ACC112 (cell line): ENCODE measurements at regions not wholly inside any gene's neighbourhood (a gene's known extent, or its start where the extent isn't known, plus 50 kb on each side); places are given as distances from the start of the nearest gene placed in this dataset.

Source experiments
- H2AFZ ChIP-seq: fragments of 200-600 bp; sonication (generic); one replicate; pipeline ENCODE4 v1.6.0; 2017; ENCODE audit warnings: antibody characterized with exemption, low read length; ENCODE audit not compliant: unreplicated experiment
- H3K27ac ChIP-seq: fragments of 200-600 bp; sonication (generic); 2 replicates; pipeline ENCODE4 v1.5.1; 2014; ENCODE audit warnings: low read depth, mild to moderate bottlenecking, antibody characterized with exemption, low read length, moderate library complexity
- H3K27me3 ChIP-seq: fragments of 200-600 bp; sonication (generic); 2 replicates; pipeline ENCODE4 v1.6.1; 2014; ENCODE audit warnings: mild to moderate bottlenecking, antibody characterized with exemption, low read length, moderate library complexity, mixed read lengths; ENCODE audit not compliant: insufficient read depth
- H3K36me3 ChIP-seq: fragments of 200-600 bp; sonication (generic); 2 replicates; pipeline ENCODE4 v1.6.1; 2016; ENCODE audit warnings: mild to moderate bottlenecking, antibody characterized with exemption, low read length, moderate library complexity, mixed read lengths; ENCODE audit not compliant: insufficient read depth
- H3K4me1 ChIP-seq: fragments of 200-600 bp; sonication (generic); one replicate; pipeline ENCODE4 v1.6.1; 2016; ENCODE audit warnings: low read length, mixed read lengths; ENCODE audit not compliant: insufficient read depth, unreplicated experiment, control insufficient read depth
- H3K4me3 ChIP-seq: fragments of 200-600 bp; sonication (generic); 2 replicates; pipeline ENCODE4 v1.5.1; 2014; ENCODE audit warnings: mild to moderate bottlenecking, low read depth, low read length
- H3K79me2 ChIP-seq: fragments of 200-600 bp; sonication (generic); one replicate; pipeline ENCODE4 v1.6.0; 2016; ENCODE audit warnings: low read length; ENCODE audit not compliant: control insufficient read depth, unreplicated experiment, insufficient read depth

DNA sequence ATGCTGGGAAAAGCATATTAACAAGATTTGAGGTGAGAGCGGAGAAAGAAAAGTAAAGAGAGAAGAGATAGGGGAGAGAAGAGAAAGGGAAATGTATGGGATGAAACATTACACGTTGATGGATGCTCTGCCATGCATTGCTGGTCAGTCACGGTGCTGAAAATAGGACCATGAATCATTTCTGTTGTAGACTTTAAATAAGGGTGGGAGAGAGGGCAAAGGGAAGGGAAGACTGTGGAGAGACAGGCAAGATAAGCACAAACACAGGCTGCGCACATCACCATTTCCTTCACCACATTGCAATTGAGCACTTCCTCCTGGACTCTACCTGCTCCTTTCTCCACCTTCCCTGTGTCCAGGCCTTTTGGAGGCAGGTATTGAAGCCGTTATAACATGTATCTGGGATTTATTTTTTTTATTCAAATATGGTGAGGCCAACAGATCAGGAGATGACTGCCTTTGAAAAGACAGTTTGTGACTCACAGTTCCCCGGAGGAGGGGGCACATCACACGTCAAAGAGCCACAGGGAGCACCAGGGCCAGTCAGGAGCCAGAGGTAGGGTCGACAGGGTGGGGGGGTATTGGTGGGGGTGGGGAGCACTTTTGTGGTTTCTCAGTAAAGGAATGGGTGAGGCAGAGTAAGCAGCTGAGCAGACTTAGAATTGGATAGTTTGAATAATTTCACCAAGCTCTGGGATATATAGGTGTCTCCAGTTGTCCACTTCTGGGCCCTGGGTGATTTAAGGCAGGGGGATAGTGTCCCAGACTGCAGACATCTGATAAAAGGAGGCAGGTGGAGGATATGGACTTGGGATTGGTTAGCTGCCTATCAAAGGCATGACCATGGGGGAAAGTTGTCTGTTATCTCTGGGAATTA lies 372.8 kb upstream of the ST6GAL2 start:
- Histone ChIP-seq H3K4me3 (no peak overlapping the region), H3K27ac (no peak overlapping the region), H3K36me3 (no peaks in the 10 kb centered on the region), H3K79me2 (no peaks in the 10 kb centered on the region), H3K4me1 (no peaks in the 10 kb centered on the region), H2AFZ (no peak overlapping the region), H3K27me3 (no peaks in the 10 kb centered on the region)

DNA sequence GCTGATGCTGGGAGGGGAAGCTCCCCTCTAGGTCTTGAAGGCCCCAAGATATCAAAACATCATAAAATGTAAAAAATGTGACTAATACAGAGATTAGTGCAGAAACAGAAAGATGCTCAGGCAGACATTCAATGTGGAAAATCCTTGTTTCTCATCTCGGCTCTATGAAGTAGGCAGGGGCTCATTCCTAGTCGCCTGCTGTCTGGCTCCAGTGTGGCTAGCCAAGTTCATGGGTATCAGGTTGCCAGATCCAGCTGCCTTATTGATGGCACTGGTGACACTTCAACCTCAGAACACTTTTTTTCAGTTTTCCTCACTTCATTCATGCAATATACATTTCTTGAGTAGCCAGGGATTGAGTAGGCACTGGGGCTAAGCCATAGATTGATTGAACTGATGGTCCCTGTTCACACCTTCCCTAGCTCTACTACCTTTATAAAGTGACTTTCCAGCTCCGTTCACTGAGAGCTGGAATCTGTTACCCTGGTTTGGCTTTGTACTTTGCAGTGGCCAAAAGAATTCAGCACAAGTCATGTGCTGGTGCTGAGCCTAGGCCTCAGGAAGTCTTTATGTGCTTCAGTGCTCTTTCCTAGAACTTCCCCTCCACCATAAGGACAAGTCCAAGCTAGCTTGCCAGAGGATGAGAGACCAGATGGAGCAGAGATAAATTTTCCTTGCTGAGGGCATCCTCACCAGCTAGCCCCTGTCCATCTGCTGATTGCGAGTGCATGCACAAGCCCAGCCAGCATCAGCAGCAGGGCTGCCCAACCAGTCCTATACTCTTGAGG lies 373.6 kb upstream of the ST6GAL2 start:
- H3K27ac ChIP-seq, result no peak overlapping the region

DNA sequence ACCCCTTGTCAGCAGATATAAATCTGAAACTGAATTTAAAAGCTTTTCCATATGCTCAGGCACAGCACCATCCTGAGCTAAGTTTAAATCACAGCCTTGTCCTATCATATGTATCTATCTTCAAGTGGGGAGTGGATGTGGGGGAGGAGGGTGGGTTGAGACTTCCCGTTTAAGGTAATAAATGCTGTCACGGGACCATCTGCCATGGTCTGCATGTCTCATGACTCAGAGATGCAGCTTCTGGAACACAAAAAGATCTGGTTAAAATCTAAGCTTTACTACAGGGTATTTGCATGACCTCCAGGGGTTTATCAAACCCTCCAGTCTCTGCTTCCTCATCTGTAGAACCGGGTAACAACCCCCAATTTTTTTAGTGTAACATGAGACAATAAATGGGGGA lies 377.7 kb upstream of the ST6GAL2 start:
- Histone ChIP-seq H3K4me1 (no peaks in the 10 kb centered on the region), H2AFZ (no peak overlapping the region)

More for the DNA sequence above, 373.6 kb upstream of the ST6GAL2 start:
- no peak overlapping the region for H3K4me3 ChIP-seq
- H3K36me3 ChIP-seq, result no peaks in the 10 kb centered on the region
- no peaks in the 10 kb centered on the region for H3K4me1 ChIP-seq
- H3K27me3 ChIP-seq, result no peaks in the 10 kb centered on the region
- no peaks in the 10 kb centered on the region for H3K79me2 ChIP-seq
- no peak overlapping the region for H2AFZ ChIP-seq

DNA sequence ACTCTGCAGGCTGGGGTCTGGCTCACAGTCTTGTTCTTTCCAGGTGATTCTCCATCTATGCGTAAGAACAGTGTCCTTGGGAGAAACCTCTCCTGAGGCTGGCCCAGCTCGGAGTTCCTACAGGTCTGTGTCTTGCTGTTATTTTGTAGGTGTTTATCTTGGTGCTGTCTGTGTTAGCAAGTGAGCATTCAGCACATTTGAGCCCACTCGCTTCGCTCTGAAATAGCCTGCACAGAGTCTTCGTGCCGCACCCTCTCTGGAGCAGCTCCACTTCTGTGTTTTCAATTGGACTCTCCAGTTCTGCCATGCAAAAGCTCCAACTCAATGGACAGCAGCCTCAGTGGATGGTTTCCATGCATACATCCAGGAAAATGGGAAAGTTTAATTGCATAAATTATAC lies 378.2 kb upstream of the ST6GAL2 start:
- H3K4me3 ChIP-seq, result no peak overlapping the region
- no peaks in the 10 kb centered on the region for H3K79me2 ChIP-seq
- H3K4me1 ChIP-seq, result no peaks in the 10 kb centered on the region
- H2AFZ ChIP-seq, result no peak overlapping the region
- H3K27me3 ChIP-seq, result no peaks in the 10 kb centered on the region
- no peaks in the 10 kb centered on the region for H3K36me3 ChIP-seq
- H3K27ac ChIP-seq, result no peak overlapping the region

More for the DNA sequence above, 377.7 kb upstream of the ST6GAL2 start:
- Histone ChIP-seq H3K4me3 (no peak overlapping the region), H3K79me2 (no peaks in the 10 kb centered on the region), H3K36me3 (no peaks in the 10 kb centered on the region), H3K27ac (no peak overlapping the region), H3K27me3 (no peaks in the 10 kb centered on the region)

DNA sequence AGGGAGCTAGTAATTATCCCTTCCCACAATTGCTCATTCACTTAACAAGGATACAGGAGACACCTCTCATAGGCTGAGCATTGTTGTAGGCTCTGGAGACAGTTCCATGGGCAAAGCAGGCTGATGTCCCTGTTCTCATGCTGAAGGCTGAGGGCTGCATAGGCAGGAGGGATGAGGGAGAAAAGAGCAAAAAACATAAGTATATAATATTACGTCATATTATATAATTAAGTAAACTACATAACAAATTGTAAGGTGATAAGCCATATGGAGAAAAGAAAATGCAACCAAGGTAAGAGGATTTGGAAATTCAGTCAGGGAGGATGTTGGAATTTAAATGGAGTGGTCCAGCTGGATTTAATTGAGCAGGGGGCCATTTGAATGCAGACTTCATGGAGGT lies 380.6 kb upstream of the ST6GAL2 start:
- Histone ChIP-seq H3K4me1 (no peaks in the 10 kb centered on the region), H3K27me3 (no peaks in the 10 kb centered on the region), H3K4me3 (no peak overlapping the region), H3K36me3 (no peaks in the 10 kb centered on the region), H2AFZ (no peak overlapping the region), H3K27ac (no peak overlapping the region), H3K79me2 (no peaks in the 10 kb centered on the region)

DNA sequence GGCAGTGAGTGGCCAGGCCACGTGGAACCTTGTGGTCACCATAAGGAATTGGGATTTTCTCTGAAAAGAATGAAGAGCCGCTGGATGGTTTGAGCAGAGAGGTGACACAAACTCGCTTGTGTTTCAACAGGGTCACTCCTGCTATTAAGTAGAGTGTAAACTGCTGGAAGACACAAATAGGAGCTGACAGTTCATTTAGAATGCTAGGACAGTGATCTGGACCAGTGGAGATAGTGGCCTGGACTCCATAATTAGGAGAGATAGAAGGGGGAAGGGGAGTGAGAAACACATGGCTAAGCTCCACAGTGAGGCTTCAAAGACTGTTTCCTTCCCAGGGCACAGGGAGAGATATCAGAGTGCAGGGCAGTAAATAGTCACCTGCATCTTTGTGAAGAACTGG lies 381.1 kb upstream of the ST6GAL2 start:
- Histone ChIP-seq H3K27ac (no peak overlapping the region), H3K4me1 (no peaks in the 10 kb centered on the region), H3K4me3 (no peak overlapping the region), H3K36me3 (no peaks in the 10 kb centered on the region), H3K79me2 (no peaks in the 10 kb centered on the region), H3K27me3 (no peaks in the 10 kb centered on the region), H2AFZ (no peak overlapping the region)

DNA sequence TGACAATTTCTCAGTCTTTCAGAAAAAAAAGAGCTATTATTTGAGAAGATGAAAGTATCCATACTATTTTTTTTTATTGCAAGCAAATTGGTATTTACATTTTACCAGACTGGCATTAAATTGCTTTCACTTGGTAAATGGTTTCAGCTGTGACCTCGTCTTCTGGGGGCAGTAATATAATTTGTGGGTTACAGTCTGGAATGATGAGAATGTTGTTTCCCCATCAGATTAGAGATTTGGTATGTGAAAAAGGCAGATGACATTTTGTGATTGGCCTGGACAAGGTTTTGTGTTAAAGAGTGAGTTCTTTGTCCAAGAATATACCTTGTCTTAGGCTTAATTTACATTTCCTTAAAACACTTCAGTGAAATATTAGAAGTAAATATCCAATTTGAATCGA lies 390.1 kb upstream of the ST6GAL2 start:
- no peak overlapping the region for H2AFZ ChIP-seq
- no peaks in the 10 kb centered on the region for H3K36me3 ChIP-seq
- H3K4me1 ChIP-seq, result no peaks in the 10 kb centered on the region
- H3K4me3 ChIP-seq, result no peak overlapping the region
- no peak overlapping the region for H3K27ac ChIP-seq
- H3K27me3 ChIP-seq, result no peaks in the 10 kb centered on the region
- no peaks in the 10 kb centered on the region for H3K79me2 ChIP-seq

DNA sequence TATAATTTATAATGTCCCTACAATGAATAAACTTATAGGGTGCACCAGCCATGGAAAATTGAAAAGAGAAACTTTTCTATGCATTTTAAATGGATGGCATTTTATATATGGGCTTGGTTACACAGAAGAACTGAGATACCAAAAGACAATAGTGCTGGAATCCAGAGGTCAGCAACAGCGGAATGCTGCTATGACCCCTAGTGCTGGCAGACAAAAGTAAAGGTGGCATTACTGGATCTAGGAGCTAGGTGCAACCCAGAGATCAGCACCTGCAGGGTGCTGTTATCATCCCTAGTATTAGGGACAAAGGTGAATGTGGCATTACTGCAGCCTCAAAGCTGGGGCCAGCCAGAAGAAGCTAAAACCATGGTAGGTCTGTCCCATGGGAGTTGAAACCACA lies 392.7 kb upstream of the ST6GAL2 start:
- Histone ChIP-seq H2AFZ (no peak overlapping the region), H3K27me3 (no peaks in the 10 kb centered on the region), H3K27ac (no peak overlapping the region), H3K4me3 (no peak overlapping the region), H3K4me1 (no peaks in the 10 kb centered on the region), H3K36me3 (no peaks in the 10 kb centered on the region), H3K79me2 (no peaks in the 10 kb centered on the region)

DNA sequence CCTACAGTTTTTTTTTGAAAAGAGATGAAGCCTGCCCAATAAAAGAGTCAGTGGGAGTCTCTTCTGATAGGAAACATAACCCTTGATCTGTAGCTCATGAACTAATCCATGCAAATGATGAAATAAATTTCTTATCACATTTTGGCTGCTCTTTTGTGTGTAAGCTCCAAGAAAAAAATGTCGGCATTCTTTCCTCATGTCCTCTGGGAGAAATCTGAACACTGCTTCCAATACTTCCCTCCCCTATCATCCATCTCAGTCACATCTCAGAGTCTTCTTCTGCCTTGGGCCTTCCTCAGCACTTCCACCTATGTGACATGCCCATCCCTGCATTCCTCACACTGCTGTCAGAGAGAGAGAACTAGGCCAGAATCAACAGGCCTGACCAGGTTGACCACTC lies 395.7 kb upstream of the ST6GAL2 start:
- no peaks in the 10 kb centered on the region for H3K36me3 ChIP-seq
- no peak overlapping the region for H2AFZ ChIP-seq
- H3K4me1 ChIP-seq, result no peaks in the 10 kb centered on the region
- no peak overlapping the region for H3K4me3 ChIP-seq
- H3K79me2 ChIP-seq, result no peaks in the 10 kb centered on the region
- H3K27me3 ChIP-seq, result no peaks in the 10 kb centered on the region
- H3K27ac ChIP-seq, result no peak overlapping the region

DNA sequence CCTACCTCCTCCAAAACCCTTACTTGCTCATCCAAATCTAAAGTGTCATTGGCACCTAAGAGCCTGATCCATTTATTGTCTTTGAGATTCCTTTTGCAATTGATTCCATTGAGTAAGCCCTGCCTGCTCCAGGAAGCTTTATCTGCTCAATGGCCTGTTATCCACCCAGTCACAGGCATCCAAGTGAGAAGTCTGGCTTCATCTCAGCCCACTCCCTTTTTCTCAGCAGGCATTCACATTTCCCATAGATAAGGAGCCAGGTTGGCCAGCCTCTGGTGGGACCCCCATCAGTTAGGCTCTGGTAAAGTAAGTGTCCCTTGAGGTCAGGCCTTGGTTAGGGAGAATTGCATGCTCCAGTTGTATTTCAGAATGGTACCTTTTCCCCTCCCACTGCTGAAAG lies 396.2 kb upstream of the ST6GAL2 start:
- H3K4me3 ChIP-seq, result no peak overlapping the region
- no peak overlapping the region for H3K27ac ChIP-seq

More for the DNA sequence above, 396.2 kb upstream of the ST6GAL2 start:
- no peaks in the 10 kb centered on the region for H3K79me2 ChIP-seq
- H3K36me3 ChIP-seq, result no peaks in the 10 kb centered on the region
- no peaks in the 10 kb centered on the region for H3K4me1 ChIP-seq
- no peak overlapping the region for H2AFZ ChIP-seq
- H3K27me3 ChIP-seq, result no peaks in the 10 kb centered on the region
